GM12878 (cell line): ENCODE measurements at regions not wholly inside any gene's neighbourhood (a gene's known extent, or its start where the extent isn't known, plus 50 kb on each side); places are given as distances from the start of the nearest gene placed in this dataset.

Experiments
- ATAC-seq: fragments of 200-7000 bp; cut with Tn5 transposase; 3 replicates; pipeline ENCODE4 v1.9.1; 2020; ENCODE audit warnings: mild to moderate bottlenecking, moderate library complexity
- BruUV-seq: library from RNA; stranded (reverse); fragments of 400-500 nt; replicated peaks from 2 replicates; lab custom pipeline; 2021; lab: Mats Ljungman, UMichigan
- CTCF ChIA-PET: fragments of 300-600 bp; sonication (Branson Sonifier 250); formaldehyde crosslinking; extraction: SDS; loops from one replicate; lab custom pipeline; 2021; ENCODE audit warnings: inconsistent platforms; lab: Yijun Ruan, JAX
- POLR2A ChIA-PET: fragments of 350-600 bp; formaldehyde crosslinking; extraction: SDS; loops from one replicate; lab custom pipeline; 2021; ENCODE audit warnings: inconsistent platforms; lab: Charles Lee
- RAD21 ChIA-PET: fragments of 300-600 bp; sonication (Branson Sonifier 250); formaldehyde crosslinking; loops from one replicate; lab custom pipeline; 2023; ENCODE audit warnings: antibody characterized with exemption; ENCODE audit not compliant: unreplicated experiment; lab: Charles Lee
- SMC1A ChIA-PET: fragments of 300-600 bp; sonication (Branson Sonifier 250); formaldehyde crosslinking; loops from one replicate; lab custom pipeline; 2023; ENCODE audit not compliant: unreplicated experiment, uncharacterized antibody; lab: Charles Lee
- DNase-seq: peaks from one replicate; pipeline ENCODE4 v3.0.0-alpha.2; 2011; ENCODE audit warnings: low read depth, low spot score
- FAIRE-seq: peaks from 3 replicates; lab custom pipeline; 2011; peaks lifted over from hg19 to GRCh38; lab: Jason Lieb, UNC
- H2AFZ ChIP-seq: 2 replicates; pipeline ENCODE4 v1.6.0; 2011; ENCODE audit warnings: low read depth, low read length, control low read depth; ENCODE audit not compliant: control insufficient read depth
- H3K27ac ChIP-seq: 2 replicates; pipeline ENCODE4 v1.5.1; 2011; ENCODE audit warnings: control low read depth; ENCODE audit not compliant: control insufficient read depth, insufficient read depth
- H3K27me3 ChIP-seq, 2 experiments: replicated peaks in 1 of 2; 2 replicates each; pipeline versions ENCODE4 v1.6.0 to v1.6.1; 2011; ENCODE audit warnings: low read length in 1 of 2; ENCODE audit not compliant: control insufficient read depth in 2 of 2, insufficient read depth in 2 of 2
- H3K36me3 ChIP-seq, 2 experiments: 2 replicates each; pipeline ENCODE4 v1.5.1; 2011; ENCODE audit warnings: low read length in 1 of 2; ENCODE audit not compliant: control insufficient read depth in 2 of 2, insufficient read depth in 2 of 2
- H3K4me1 ChIP-seq: 2 replicates; pipeline ENCODE4 v1.6.1; 2011; ENCODE audit warnings: mild to moderate bottlenecking, low read length, moderate library complexity, mixed read lengths; ENCODE audit not compliant: control insufficient read depth, insufficient read depth
- H3K4me2 ChIP-seq: 2 replicates; pipeline ENCODE4 v1.6.0; 2011; ENCODE audit warnings: control low read depth; ENCODE audit not compliant: control insufficient read depth, insufficient read depth
- H3K4me3 ChIP-seq: fragments of 200-600 bp; sonication (generic); 2 replicates; pipeline ENCODE4 v1.5.1; 2016
- H3K79me2 ChIP-seq: 2 replicates; pipeline ENCODE4 v1.6.0; 2011; ENCODE audit warnings: low read length; ENCODE audit not compliant: control insufficient read depth, insufficient read depth
- H3K9ac ChIP-seq: 2 replicates; pipeline ENCODE4 v1.8.0; 2011; ENCODE audit warnings: low read length, control low read depth, mixed read lengths; ENCODE audit not compliant: control insufficient read depth, insufficient read depth
- H3K9me3 ChIP-seq: replicated peaks from 3 replicates; pipeline ENCODE4 v1.5.1; 2011; ENCODE audit warnings: mild to moderate bottlenecking, low read length; ENCODE audit not compliant: control insufficient read depth, insufficient read depth
- H4K20me1 ChIP-seq: 2 replicates; pipeline ENCODE4 v1.6.0; 2011; ENCODE audit not compliant: control insufficient read depth, insufficient read depth
- ESRRA ChIP-seq: IDR thresholded peaks from 2 replicates; pipeline ENCODE4 v1.6.1; 2012; ENCODE audit warnings: mild to moderate bottlenecking, low read length, improper control_type of control experiment
- FOXM1 ChIP-seq: IDR thresholded peaks from 2 replicates; pipeline ENCODE4 v1.6.1; 2012; ENCODE audit warnings: low read depth, mild to moderate bottlenecking, inconsistent platforms, low read length, moderate library complexity
- GABPA ChIP-seq: IDR thresholded peaks from 2 replicates; pipeline ENCODE4 v1.6.1; 2014; ENCODE audit warnings: antibody characterized with exemption, low read depth, mild to moderate bottlenecking, inconsistent platforms
- GATAD2B ChIP-seq: fragments of 450-650 bp; conservative IDR thresholded peaks from 2 replicates; pipeline ENCODE4 v1.6.1; 2017; ENCODE audit warnings: low read depth, mild to moderate bottlenecking, moderate library complexity
- TARDBP ChIP-seq: IDR thresholded peaks from 2 replicates; pipeline ENCODE4 v1.6.1; 2016; ENCODE audit warnings: borderline replicate concordance
- TCF3 ChIP-seq: IDR thresholded peaks from 2 replicates; pipeline ENCODE4 v1.6.1; 2012; ENCODE audit warnings: low read depth, mild to moderate bottlenecking, low read length, borderline replicate concordance; ENCODE audit not compliant: insufficient read depth
- ZNF622 ChIP-seq: fragments of 450-650 bp; IDR thresholded peaks from 2 replicates; pipeline ENCODE4 v1.6.1; 2017; ENCODE audit warnings: mild to moderate bottlenecking, inconsistent platforms
- ZSCAN29 ChIP-seq: fragments of 450-650 bp; IDR thresholded peaks from 2 replicates; pipeline ENCODE4 v1.6.1; 2017; ENCODE audit warnings: mild to moderate bottlenecking, moderate library complexity
- WGBS: methylation state at CpG from one replicate; pipeline ENCODE4 v1.1.6; 2016; ENCODE audit warnings: low lambda C conversion rate; ENCODE audit not compliant: insufficient replicate concordance, insufficient coverage; ENCODE audit errors: missing lambda C conversion rate; 5-methylcytosine and 5-hydroxymethylcytosine counted together
- in situ Hi-C: fragments of 300-500 bp; cut with MboI; formaldehyde crosslinking; loops from 9 replicates; pipeline ENCODE4 v1.14.3; 2018; ENCODE audit warnings: mixed read lengths
- intact Hi-C: fragments of 100-400 bp; cut with micrococcal nuclease; formaldehyde crosslinking; loops from one replicate; pipeline ENCODE4 v1.14.2; 2022; ENCODE audit not compliant: unreplicated experiment
- TF ChIP-seq, protein P1 (sequence below): IDR thresholded peaks from 2 replicates; pipeline ENCODE4 v1.6.1; 2012; ENCODE audit warnings: low read depth, low read length, improper control_type of control experiment
- TF ChIP-seq, protein P2 (sequence below): IDR thresholded peaks from 2 replicates; pipeline ENCODE4 v1.6.1; 2011; ENCODE audit warnings: low read depth, mild to moderate bottlenecking, low read length, moderate library complexity, borderline replicate concordance; ENCODE audit errors: extremely low read depth

DNA sequence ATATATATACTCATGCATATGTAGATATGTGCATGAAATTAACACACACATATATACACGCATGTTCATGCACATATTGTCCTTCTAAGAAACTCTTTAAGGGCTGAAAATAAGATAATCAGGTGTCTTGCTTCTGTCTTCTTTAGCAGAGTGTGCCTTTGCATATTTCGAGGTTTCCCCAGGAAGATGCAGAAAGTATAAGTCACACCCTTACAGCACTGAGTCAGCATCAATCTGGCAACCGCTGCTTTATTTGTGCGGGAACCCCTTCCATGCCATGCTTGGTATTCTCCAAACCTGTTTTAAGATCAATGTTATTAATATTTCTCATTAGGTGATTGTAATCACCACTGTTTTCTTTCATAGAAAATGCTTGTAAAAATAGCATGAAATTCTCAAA is 557.9 kb downstream of the CAAP1 start:
- ChIA-PET CTCF (interaction anchor here (1.0 kb wide), 1 partner anchor 8 kb away, joined by 3 read pairs; no protein-coding TSS in a partner anchor), RAD21 (no interaction called here)
- Histone ChIP-seq H3K36me3 (no peaks in the 10 kb centered on the region), H2AFZ (no peak overlapping the region), H3K27ac (no peak overlapping the region), H3K4me3 (no peak overlapping the region), H3K9me3 (no peaks in the 10 kb centered on the region), H3K4me1 (no peaks in the 10 kb centered on the region)
- intact Hi-C loops: no loop called here
- no peak for TF ChIP-seq TCF3
- TF ChIP-seq FOXM1: no peak
- TF ChIP-seq TARDBP: no peak
- no peak for TF ChIP-seq GABPA
- TF ChIP-seq, protein P1, sequence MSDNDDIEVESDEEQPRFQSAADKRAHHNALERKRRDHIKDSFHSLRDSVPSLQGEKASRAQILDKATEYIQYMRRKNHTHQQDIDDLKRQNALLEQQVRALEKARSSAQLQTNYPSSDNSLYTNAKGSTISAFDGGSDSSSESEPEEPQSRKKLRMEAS: no peak
- no peak for TF ChIP-seq ZSCAN29
- TF ChIP-seq, all 136 proteins: peak for 0
- POLR2A ChIA-PET: no interaction called here
- DNase-seq (no peak), FAIRE-seq (no peak), ATAC-seq (no peak)
- Histone ChIP-seq H3K27me3 (no peaks in the 10 kb centered on the region), H3K79me2 (no peaks in the 10 kb centered on the region), H3K9ac (no peak overlapping the region), H4K20me1 (no peaks in the 10 kb centered on the region), H3K4me2 (no peak overlapping the region)
- SMC1A ChIA-PET: interaction anchor here (1.5 kb wide), 1 partner anchor 8 kb away, joined by 4 read pairs; no protein-coding TSS in a partner anchor
- BruUV-seq: no TSS peak
- 23% methylated on average over 4 of the region's 4 CpGs for WGBS
- in situ Hi-C loops: no loop called here

DNA sequence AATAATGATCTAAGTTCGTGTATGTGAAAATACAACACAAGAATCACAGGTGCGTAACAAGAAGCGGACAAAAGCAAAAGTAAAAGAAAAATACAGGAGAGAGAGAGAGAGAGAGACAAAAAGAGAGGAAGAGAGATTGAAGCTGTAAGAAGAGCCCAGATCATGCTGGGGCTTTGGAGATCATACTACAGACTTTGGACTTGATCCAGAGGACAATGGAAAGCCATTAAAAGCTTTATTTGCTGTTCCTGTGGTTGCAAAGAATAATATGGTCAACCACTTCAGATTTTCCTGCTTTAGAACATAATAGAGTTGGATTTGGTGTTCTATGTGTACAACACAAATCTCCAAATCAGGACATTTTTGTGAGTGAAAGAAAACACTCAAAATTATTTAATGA is 561.4 kb downstream of the CAAP1 start:
- Histone ChIP-seq H3K4me3 (no peak overlapping the region), H3K9ac (no peak overlapping the region), H3K4me2 (no peak overlapping the region), H3K9me3 (no peaks in the 10 kb centered on the region), H3K27me3 (no peaks in the 10 kb centered on the region), H4K20me1 (no peaks in the 10 kb centered on the region), H3K79me2 (no peaks in the 10 kb centered on the region), H3K36me3 (no peaks in the 10 kb centered on the region), H3K4me1 (no peaks in the 10 kb centered on the region), H3K27ac (no peak overlapping the region), H2AFZ (no peak overlapping the region)
- ATAC-seq: no peak
- BruUV-seq: no TSS peak
- DNase-seq: no peak
- POLR2A ChIA-PET: no interaction called here
- TF ChIP-seq GATAD2B (no peak), ESRRA (no peak), ZNF622 (no peak)
- TF ChIP-seq, protein P2, sequence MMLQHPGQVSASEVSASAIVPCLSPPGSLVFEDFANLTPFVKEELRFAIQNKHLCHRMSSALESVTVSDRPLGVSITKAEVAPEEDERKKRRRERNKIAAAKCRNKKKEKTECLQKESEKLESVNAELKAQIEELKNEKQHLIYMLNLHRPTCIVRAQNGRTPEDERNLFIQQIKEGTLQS: no peak
- 63% methylated on average over 3 of the region's 3 CpGs for WGBS
- intact Hi-C loops: no loop called here
- RAD21 ChIA-PET: no interaction called here
- CTCF ChIA-PET: no interaction called here
- no peak for FAIRE-seq
- SMC1A ChIA-PET: no interaction called here
- in situ Hi-C loops: no loop called here
